ENCODE measurements at regions not wholly inside any gene's neighbourhood (a gene's known extent, or its start where the extent isn't known, plus 50 kb on each side); places are given as distances from the start of the nearest gene placed in this dataset.
"Not testable (repeated sequence)": the region's sequence is repeated elsewhere in the genome, so short reads cannot be mapped to it uniquely, and the experiment has no call there.

GRCh38 chr3:146382386-146382785 is 87.0 kb downstream of the PLSCR2 start:
- no peak for DNase-seq

GRCh38 chr3:146380046-146380445 is 89.3 kb downstream of the PLSCR2 start:
- DNase-seq: no peak

GRCh38 chr3:146375219-146375618 is 94.1 kb downstream of the PLSCR2 start:
- DNase-seq: no peak

DNA sequence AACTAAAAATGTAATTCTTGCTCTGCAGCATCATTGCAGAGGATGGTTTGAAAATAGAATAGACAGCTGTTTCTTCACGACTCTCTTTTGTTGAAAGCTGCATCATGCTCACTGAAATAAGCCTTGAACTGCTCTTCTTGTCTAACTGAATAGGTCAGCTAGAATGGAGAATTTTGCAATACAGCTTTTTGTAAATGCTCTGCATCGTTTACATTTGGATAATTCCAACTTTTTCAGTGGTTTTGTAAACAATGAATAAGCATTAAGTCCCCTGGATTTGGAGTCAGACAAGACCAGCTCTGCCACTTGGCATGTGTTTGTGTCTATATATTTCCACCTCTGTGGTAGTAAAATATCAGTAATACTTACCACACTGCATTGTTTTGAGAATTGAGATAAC is 95.2 kb downstream of the PLSCR2 start:
- no peak for DNase-seq

DNA sequence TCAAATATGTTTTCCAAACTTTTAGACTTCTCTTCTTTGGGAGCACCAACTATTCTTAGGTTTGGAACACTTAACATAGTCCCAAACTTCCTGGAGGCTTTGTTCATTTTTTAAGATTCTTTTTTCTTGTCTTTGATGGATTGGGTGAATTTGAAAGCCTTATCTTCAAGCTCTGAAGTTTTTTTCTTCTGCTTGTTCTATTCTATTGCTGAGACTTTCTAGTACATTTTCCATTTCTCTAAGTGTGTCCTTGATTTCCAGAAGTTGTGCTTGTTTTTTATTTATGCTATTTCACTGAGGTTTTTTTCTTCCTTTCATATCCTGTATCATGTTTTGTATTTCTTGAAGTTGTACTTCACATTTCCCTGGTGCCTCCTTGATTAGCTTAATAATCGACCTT is 97.5 kb downstream of the PLSCR2 start:
- no peak for DNase-seq

- DNase-seq: no peak
Measured at GRCh38 chr3:146368882-146369523, 100.4 kb downstream of the PLSCR2 start.

DNA sequence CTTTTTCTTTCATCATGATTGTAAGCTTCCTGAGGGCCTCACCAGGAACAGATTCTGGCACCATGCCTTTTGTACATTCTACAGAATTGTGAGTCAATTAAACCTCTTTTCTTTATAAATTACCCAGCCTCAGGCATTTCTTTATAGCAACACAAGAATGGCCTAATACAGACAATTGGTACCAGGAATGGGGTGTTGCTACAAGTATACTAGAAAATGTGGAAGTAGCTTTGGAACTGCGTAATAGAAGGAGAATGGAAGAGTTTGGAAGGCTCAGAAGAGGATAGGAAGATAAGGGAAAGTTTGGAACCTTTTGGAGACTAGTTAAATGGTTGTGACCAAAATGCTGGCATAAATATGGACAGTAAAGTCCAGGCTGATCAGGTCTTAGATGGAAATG is 108.9 kb upstream of the PLSCR4 start:
- no peak for DNase-seq

DNA sequence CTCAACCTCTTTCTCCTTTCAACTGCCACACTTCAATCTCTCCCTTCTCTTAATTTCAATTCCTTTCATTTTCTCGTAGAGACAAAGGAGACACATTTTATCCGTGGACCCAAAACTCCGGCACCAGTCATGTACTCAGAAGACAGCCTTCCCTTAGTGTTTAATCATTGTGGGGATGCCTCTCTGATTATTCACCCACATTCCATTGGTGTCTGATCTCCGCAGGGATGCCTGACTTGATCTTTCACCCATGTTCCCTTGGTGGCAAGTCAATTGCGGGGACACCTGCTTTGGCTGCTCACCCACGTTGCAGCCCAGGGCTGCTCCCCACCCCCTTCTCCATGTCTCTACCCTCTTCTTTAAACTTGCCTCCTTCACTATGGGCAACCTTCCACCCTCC is 103.5 kb upstream of the PLSCR4 start:
- DNase-seq: not testable (repeated sequence)

DNA sequence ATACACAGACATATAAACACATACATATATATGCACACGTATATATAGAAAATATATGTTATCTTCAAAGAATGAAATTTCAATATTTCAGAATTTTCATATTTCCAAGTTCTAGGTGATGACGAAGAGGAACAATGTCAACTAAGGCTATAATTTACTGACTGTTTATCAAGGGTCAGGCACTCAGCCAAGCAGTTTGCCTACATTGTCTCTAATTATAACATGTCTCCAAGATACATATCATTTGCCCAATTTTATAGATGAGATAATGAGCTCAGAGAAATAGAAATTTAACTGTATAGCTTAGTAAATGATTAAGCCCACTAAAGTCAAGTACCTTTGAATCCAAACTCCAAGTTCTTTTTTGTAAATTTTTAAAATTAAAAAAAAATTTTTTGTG is 99.9 kb upstream of the PLSCR4 start:
- no peak for DNase-seq

- no peak for DNase-seq
Measured at GRCh38 chr3:146345900-146346299, 95.0 kb upstream of the PLSCR4 start.

DNA sequence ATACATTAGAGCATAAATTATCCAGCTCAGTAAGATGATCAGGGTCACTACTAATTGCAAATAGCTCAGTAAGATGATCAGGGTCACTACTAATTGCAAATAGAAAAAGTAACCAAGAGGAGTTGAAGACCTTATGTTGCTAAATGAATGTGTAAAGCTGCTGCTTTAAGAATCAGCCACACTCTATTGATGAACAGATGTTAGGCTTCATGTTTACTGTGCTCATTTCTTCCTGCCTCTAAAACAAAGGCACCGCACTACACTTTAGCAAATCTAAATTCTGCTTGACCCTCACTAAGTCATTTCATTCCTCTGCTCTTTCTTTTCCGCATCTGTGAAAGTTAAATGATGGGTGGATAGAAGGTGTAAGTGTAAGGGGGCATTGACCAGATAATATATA is 92.6 kb upstream of the PLSCR4 start:
- DNase-seq: no peak

- no peak for DNase-seq
Measured at GRCh38 chr3:146342989-146343388, 92.1 kb upstream of the PLSCR4 start.

- no peak for DNase-seq
Measured at GRCh38 chr3:146339349-146339748, 88.4 kb upstream of the PLSCR4 start.

- DNase-seq: no peak
Measured at GRCh38 chr3:146337991-146338390, 87.1 kb upstream of the PLSCR4 start.

DNA sequence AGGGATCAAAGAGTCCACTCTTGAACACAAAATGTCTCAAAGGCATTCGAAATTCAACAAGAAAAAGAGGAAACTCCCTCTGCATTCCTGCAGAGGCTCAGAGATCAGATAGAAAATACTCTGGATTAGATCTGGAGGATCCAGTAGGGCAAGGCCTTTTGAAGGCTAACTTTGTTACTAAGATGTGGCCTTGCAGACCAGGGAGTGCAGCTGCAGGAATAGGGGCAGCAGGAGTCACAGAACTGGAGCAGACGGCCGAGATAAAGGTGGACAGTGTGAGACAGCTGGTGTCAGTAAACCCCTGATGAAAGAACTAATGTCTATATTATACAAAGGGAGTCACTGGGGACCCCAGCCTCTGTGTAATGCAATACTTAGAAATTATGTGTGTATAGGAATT is 84.5 kb upstream of the PLSCR4 start:
- DNase-seq: no peak

- DNase-seq: peak in 1 of 14 donors; percentile 11
Measured at GRCh38 chr3:146334151-146334550, 83.2 kb upstream of the PLSCR4 start.

DNA sequence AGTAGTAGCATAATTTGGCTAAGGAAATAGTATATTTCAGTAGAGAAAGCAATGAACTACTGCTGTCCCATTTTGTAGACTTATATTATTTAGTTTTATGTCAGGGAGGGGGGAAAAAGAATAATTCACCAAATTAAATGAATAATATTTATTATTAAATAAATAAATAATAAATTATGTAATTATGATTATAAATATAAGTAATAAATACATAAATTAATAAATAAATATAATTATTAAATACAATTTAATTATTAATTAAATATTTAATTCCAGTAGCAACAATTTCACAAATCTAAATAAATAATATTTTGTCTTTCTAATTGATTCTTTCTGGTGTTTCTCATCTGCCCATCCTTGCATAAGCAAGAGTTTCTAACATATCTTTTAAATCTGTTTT is 81.1 kb upstream of the PLSCR4 start:
- no peak for DNase-seq

GRCh38 chr3:146326875-146327543 is 76.1 kb upstream of the PLSCR4 start:
- DNase-seq: peak in 1 of 14 donors; percentile 9

DNA sequence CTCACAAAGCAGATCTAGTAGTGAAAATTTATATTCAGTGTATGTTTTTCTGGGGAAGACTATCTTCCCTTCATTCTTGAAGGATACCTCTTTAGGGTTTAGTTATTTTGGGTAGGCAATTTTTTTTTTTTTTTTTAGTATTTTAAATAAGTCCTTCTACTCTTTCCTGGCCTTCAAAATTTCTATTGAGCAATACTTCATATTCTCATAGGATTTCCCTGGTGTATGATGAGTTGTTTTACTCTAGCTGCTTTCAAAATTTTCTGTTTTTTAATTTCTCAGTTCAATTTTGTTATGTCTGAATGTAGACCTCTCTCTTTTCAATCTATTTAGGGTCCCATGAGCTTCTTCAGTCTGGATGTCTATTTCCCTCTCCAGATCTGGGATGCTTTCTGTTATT is 74.3 kb upstream of the PLSCR4 start:
- no peak for DNase-seq

- DNase-seq: no peak
Measured at GRCh38 chr3:146322216-146322817, 71.4 kb upstream of the PLSCR4 start.

DNA sequence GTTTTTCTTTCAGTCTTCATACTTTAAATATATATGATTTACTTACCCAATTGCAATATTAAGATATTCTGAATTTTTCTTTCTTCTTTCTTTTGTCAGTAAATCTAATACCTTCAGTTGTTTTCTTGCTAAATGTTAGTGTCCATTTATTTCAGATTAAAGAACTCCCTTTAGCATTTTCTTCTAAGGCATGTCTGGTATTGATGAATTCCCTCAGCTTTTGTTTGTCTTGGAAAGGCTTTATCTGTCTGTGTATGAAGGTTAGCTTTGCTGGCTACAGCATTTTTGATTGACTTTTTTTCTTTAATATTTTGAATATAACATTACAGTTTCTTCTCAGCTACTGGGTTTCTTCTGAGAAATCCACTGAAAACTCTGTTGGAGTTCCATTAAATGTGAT is 64.0 kb upstream of the PLSCR4 start:
- DNase-seq: no peak

DNA sequence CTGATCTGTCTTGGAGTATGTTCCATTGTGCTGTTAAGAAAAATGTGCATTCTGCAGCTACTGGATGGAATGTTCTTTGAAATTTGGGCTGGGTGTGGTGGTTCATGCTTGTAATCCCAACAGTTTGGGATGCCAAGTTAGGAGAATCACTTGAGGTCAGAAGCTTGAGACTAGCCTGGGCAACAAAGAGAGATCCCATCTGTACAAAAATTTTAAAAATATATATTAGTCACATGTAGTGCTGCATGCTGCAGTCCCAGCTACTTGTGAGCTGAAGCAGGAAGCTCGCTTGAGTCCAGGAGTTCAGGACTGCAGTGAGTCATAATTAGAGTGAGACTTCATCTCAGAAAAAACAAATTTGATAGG is 62.8 kb upstream of the PLSCR4 start:
- DNase-seq: no peak

DNA sequence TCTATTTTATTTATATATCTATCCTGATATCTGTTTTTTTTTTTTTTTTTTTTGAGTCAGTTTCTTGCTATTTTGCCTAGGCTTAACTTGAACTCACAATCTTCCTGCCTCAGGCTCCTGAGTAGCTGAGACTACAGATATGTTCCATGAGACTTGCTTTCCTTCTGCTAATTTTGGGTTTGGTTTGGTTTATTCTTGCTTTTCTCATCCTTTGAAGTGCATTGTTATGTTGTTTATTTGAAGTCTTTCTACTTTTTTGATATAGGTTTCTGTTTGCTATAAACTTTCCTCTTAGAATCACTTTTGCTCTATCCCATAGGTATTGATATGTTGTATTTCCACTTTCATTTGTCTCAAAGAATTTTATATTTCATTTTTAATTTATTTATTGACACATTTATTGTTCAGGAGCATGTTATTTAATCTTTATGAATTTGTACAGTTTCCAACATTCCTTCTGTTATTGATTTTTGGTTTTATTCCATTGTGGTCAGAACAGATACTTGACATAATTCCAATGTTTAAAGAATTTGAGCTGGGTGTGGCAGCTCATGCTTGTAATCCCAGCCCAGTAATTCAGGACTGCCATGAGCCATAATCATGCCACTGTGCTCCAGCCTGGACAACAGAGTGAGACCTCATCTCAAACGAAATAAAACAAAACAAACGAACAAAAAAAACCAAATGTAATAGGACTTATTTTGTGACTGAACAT is 62.3 kb upstream of the PLSCR4 start:
- DNase-seq: no peak

GRCh38 chr3:146308682-146309081 is 57.8 kb upstream of the PLSCR4 start:
- no peak for DNase-seq

Measured in C1 segment of cervical spinal cord (tissue), 14 donors.